Thyroid gland (tissue), 4 donors: ENCODE measurements at regions not wholly inside any gene's neighbourhood (a gene's known extent, or its start where the extent isn't known, plus 50 kb on each side); places are given as distances from the start of the nearest gene placed in this dataset.

ENCODE experiments used
- POLR2A ChIP-seq, 2 donors: fragments of 450-650 bp; IDR thresholded peaks; one replicate each; pipeline ENCODE4 v1.6.1; 2017; ENCODE audit warnings: antibody characterized with exemption in 2 of 2, mild to moderate bottlenecking in 2 of 2, moderate library complexity in 1 of 2
- TF ChIP-seq, protein P1 (sequence below), 6 experiments: fragments of 200-600 bp in 3 of 6; fragments of 450-650 bp in 3 of 6; sonication (generic) in 3 of 6; IDR thresholded peaks; one replicate each; pipeline ENCODE4 v1.5.1; 2016 to 2019; ENCODE audit warnings: antibody characterized with exemption in 6 of 6, mild to moderate bottlenecking in 2 of 6, inconsistent platforms in 1 of 6, moderate library complexity in 1 of 6

DNA sequence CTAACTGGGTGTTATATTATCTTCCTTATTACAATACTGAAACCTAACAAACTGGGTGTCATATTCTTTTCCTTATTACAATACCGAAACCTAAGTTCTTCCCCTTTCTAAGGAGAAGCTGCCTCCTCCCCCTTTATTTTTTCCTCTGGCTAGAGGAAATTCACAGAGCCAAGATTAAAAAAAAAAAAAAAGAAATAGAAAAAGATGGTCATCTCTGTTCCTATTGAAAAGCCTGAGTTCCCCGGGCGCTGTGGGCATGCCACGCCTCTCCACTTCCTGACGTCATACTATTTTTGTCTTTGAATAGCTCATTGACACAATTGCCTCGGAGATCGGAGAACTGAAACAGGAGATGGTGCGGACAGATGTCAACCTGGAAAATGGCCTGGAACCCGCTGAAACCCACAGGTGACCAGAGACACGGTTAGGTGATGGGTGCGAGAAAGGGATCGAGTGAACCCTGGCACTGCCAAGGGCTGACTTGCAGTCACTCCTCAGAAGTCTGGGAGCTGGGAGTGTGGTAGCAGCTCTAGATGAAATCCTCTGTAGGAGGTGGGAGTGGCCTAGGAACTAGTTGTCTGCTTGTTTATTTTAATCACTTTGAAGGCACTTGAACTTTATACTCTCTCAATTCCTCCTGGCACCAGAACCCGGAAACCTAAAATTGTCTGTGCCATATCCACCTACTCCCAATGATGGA, 82.2 kb upstream of the NAA20 start:
- TF ChIP-seq, protein P1, sequence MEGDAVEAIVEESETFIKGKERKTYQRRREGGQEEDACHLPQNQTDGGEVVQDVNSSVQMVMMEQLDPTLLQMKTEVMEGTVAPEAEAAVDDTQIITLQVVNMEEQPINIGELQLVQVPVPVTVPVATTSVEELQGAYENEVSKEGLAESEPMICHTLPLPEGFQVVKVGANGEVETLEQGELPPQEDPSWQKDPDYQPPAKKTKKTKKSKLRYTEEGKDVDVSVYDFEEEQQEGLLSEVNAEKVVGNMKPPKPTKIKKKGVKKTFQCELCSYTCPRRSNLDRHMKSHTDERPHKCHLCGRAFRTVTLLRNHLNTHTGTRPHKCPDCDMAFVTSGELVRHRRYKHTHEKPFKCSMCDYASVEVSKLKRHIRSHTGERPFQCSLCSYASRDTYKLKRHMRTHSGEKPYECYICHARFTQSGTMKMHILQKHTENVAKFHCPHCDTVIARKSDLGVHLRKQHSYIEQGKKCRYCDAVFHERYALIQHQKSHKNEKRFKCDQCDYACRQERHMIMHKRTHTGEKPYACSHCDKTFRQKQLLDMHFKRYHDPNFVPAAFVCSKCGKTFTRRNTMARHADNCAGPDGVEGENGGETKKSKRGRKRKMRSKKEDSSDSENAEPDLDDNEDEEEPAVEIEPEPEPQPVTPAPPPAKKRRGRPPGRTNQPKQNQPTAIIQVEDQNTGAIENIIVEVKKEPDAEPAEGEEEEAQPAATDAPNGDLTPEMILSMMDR (IDR thresholded peaks at IDR 0.05): no peak
- peak in 1 of 2 donors; percentile 51 for TF ChIP-seq POLR2A (IDR thresholded peaks at IDR 0.05)
